Lower leg skin (tissue), 3 donors: ENCODE measurements at regions not wholly inside any gene's neighbourhood (a gene's known extent, or its start where the extent isn't known, plus 50 kb on each side); places are given as distances from the start of the nearest gene placed in this dataset.

ENCODE experiments used
- POLR2A ChIP-seq, 2 donors: fragments of 450-650 bp; IDR thresholded peaks; one replicate each; pipeline ENCODE4 v1.6.1; 2016 to 2017; ENCODE audit warnings: antibody characterized with exemption in 2 of 2, mild to moderate bottlenecking in 1 of 2, moderate library complexity in 1 of 2
- TF ChIP-seq, protein P1 (sequence below), 3 donors: fragments of 450-650 bp; IDR thresholded peaks; one replicate each; pipeline ENCODE4 v1.5.1; 2016; ENCODE audit warnings: antibody characterized with exemption in 3 of 3, mild to moderate bottlenecking in 3 of 3, moderate library complexity in 2 of 3

- TF ChIP-seq, protein P1, sequence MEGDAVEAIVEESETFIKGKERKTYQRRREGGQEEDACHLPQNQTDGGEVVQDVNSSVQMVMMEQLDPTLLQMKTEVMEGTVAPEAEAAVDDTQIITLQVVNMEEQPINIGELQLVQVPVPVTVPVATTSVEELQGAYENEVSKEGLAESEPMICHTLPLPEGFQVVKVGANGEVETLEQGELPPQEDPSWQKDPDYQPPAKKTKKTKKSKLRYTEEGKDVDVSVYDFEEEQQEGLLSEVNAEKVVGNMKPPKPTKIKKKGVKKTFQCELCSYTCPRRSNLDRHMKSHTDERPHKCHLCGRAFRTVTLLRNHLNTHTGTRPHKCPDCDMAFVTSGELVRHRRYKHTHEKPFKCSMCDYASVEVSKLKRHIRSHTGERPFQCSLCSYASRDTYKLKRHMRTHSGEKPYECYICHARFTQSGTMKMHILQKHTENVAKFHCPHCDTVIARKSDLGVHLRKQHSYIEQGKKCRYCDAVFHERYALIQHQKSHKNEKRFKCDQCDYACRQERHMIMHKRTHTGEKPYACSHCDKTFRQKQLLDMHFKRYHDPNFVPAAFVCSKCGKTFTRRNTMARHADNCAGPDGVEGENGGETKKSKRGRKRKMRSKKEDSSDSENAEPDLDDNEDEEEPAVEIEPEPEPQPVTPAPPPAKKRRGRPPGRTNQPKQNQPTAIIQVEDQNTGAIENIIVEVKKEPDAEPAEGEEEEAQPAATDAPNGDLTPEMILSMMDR (IDR thresholded peaks at IDR 0.05) = no peak
- no peak for TF ChIP-seq POLR2A (IDR thresholded peaks at IDR 0.05)
These were observed 90.7 kb upstream of the PCDH18 start for GRCh38 chr4:137623013-137623412.
